BJ (cell line): ENCODE measurements at regions not wholly inside any gene's neighbourhood (a gene's known extent, or its start where the extent isn't known, plus 50 kb on each side); places are given as distances from the start of the nearest gene placed in this dataset.
A peak's percentile ranks its signal among the peaks of the same experiment; 100 is the strongest.

Experiments used
- CTCF ChIA-PET: fragments of 350-600 bp; formaldehyde crosslinking; extraction: SDS; loops from one replicate; lab custom pipeline; 2021; ENCODE audit warnings: antibody characterized with exemption, inconsistent platforms; lab: Yijun Ruan, JAX
- POLR2A ChIA-PET: fragments of 300-600 bp; sonication (Branson Sonifier 250); formaldehyde crosslinking; extraction: SDS; loops from one replicate; lab custom pipeline; 2021; ENCODE audit warnings: antibody characterized with exemption; lab: Charles Lee
- DNase-seq: peaks from one replicate; pipeline ENCODE4 v3.0.0-alpha.2; 2011; ENCODE audit warnings: low read depth
- H3K27me3 ChIP-seq: 2 replicates; pipeline ENCODE4 v1.6.0; 2011; ENCODE audit warnings: low read length; ENCODE audit not compliant: control insufficient read depth, insufficient read depth
- H3K36me3 ChIP-seq: 2 replicates; pipeline ENCODE4 v1.5.1; 2011; ENCODE audit warnings: low read length; ENCODE audit not compliant: control insufficient read depth, insufficient read depth
- H3K4me3 ChIP-seq: 2 replicates; pipeline ENCODE4 v1.5.1; 2011; ENCODE audit warnings: low read depth, mild to moderate bottlenecking, control low read depth, low read length
- CTCF ChIP-seq: IDR thresholded peaks from 2 replicates; pipeline ENCODE4 v1.5.1; 2011; ENCODE audit warnings: low read depth, mild to moderate bottlenecking, control low read depth, inconsistent platforms, low read length, moderate library complexity; ENCODE audit not compliant: insufficient read depth

- H3K36me3 ChIP-seq: no peaks in the 10 kb centered on the region
- DNase-seq: peak; percentile 71
- H3K4me3 ChIP-seq: no peak overlapping the region
- ChIA-PET POLR2A (no interaction called here), CTCF (interaction anchor here (1.0 to 2.0 kb wide), 6 partner anchors 10 to 59 kb away, joined by 3 to 7 read pairs (median 4); no protein-coding TSS in a partner anchor)
- TF ChIP-seq CTCF: no peak
- no peaks in the 10 kb centered on the region for H3K27me3 ChIP-seq
These were observed 72.4 kb upstream of the BCAR3 start for GRCh38 chr1:93753791-93754763.

GRCh38 chr1:93751377-93752250 lies 70.0 kb upstream of the BCAR3 start:
- H3K27me3 ChIP-seq: no peaks in the 10 kb centered on the region
- H3K36me3 ChIP-seq: no peaks in the 10 kb centered on the region
- ChIA-PET CTCF (interaction anchor here (0.6 to 1.2 kb wide), 3 partner anchors 63 to 120 kb away, joined by 3 to 4 read pairs (median 3); no protein-coding TSS in a partner anchor), POLR2A (interaction anchor here (0.5 kb wide), 1 partner anchor 107 kb away, joined by 3 read pairs; no protein-coding TSS in a partner anchor)
- no peak overlapping the region for H3K4me3 ChIP-seq
- no peak for TF ChIP-seq CTCF
- DNase-seq: no peak

GRCh38 chr1:93750955-93751354 lies 69.3 kb upstream of the BCAR3 start:
- H3K36me3 ChIP-seq: no peaks in the 10 kb centered on the region
- no peak for DNase-seq
- ChIA-PET POLR2A (no interaction called here), CTCF (interaction anchor here (1.2 kb wide), 1 partner anchor 63 kb away, joined by 3 read pairs; no protein-coding TSS in a partner anchor)
- no peaks in the 10 kb centered on the region for H3K27me3 ChIP-seq
- no peak overlapping the region for H3K4me3 ChIP-seq
- no peak for TF ChIP-seq CTCF

- no peak for TF ChIP-seq CTCF
- no peak for DNase-seq
- CTCF ChIA-PET: interaction anchor here (0.6 to 1.2 kb wide), 3 partner anchors 9 to 133 kb away, joined by 3 read pairs; no protein-coding TSS in a partner anchor
- POLR2A ChIA-PET: no interaction called here
- H3K27me3 ChIP-seq: no peaks in the 10 kb centered on the region
- H3K4me3 ChIP-seq: no peak overlapping the region
- no peaks in the 10 kb centered on the region for H3K36me3 ChIP-seq
These were observed 68.3 kb upstream of the BCAR3 start for GRCh38 chr1:93749894-93750301.

DNA sequence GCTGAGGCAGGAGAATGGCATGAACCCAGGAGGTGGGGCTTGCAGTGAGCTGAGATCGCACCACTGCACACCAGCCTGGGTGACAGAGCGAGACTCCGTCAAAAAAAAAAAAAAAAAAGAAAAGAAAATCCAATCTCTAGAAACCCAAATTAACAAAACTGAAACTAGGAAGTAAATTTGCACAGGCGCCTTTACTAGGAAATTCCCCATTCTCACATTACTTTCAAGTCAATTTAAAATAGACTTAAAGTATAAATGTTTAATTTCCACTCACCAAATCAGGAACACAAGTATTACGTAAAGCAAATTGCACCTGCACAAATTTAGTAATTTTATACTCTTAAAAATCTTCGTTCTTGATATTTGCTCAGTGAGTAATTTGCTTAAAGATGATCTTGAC lies 67.8 kb upstream of the BCAR3 start:
- no peak for DNase-seq
- Histone ChIP-seq H3K36me3 (no peaks in the 10 kb centered on the region), H3K4me3 (no peak overlapping the region), H3K27me3 (no peaks in the 10 kb centered on the region)
- no peak for TF ChIP-seq CTCF
- POLR2A ChIA-PET: no interaction called here
- CTCF ChIA-PET: interaction anchor here (0.6 to 1.2 kb wide), 3 partner anchors 9 to 133 kb away, joined by 3 read pairs; no protein-coding TSS in a partner anchor
